ENCODE measurements at regions not wholly inside any gene's neighbourhood (a gene's known extent, or its start where the extent isn't known, plus 50 kb on each side); places are given as distances from the start of the nearest gene placed in this dataset.

DNA sequence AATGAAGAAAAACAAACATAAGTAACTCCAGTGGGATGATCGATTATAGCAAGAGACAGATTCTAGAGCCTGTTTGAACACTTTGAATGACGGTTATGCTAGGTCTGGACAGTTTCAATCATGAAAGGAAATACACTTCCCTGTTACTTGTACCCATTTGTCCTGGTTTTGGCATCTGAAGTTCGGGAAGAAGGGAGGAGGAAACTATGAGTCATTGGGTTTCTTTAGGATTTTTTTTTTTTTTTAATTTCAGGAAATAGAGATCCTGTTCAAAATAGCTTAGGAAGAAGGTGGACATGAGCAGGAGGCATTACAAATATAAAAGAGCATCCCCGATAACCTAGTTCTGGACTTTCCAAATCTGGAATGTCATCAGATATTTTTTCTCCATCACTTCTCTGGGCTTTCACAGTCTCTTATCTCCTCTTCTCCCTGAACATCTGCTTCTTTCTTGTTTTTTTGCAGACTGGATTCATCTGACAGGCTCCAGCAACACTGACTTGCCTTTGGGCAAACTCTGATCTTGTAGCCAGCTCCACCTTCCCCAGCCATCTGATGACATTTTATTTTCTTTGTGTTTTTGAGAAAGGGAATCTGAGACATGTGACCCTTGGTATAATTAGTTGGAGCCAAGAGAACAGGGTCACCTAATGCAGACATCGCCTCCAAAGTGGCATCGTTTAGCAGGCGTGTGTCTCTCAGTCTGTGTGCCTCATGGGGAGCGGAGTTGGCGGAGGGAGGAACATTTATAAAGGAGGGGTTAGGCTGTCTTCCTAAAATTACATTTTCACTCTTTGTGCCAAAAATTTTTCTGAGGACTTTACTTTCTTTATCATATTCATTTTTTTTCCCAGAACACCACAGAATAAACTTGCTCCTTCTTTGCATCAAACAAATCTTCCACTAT lies 195.3 kb upstream of the EPHA4 start:
- TF ChIP-seq, protein P1, sequence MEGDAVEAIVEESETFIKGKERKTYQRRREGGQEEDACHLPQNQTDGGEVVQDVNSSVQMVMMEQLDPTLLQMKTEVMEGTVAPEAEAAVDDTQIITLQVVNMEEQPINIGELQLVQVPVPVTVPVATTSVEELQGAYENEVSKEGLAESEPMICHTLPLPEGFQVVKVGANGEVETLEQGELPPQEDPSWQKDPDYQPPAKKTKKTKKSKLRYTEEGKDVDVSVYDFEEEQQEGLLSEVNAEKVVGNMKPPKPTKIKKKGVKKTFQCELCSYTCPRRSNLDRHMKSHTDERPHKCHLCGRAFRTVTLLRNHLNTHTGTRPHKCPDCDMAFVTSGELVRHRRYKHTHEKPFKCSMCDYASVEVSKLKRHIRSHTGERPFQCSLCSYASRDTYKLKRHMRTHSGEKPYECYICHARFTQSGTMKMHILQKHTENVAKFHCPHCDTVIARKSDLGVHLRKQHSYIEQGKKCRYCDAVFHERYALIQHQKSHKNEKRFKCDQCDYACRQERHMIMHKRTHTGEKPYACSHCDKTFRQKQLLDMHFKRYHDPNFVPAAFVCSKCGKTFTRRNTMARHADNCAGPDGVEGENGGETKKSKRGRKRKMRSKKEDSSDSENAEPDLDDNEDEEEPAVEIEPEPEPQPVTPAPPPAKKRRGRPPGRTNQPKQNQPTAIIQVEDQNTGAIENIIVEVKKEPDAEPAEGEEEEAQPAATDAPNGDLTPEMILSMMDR (IDR thresholded peaks at IDR 0.05) = no peak
- TF ChIP-seq POLR2A (IDR thresholded peaks at IDR 0.05) = no peak

Measured in tibial nerve (tissue), 3 donors.